HepG2 (cell line): ENCODE measurements at regions not wholly inside any gene's neighbourhood (a gene's known extent, or its start where the extent isn't known, plus 50 kb on each side); places are given as distances from the start of the nearest gene placed in this dataset.

Experiments used
- ATAC-seq: fragments of 200-7000 bp; cut with Tn5 transposase; 3 replicates; pipeline ENCODE4 v1.9.1; 2020; ENCODE audit warnings: mild to moderate bottlenecking, moderate library complexity
- BruUV-seq: library from RNA; stranded (reverse); fragments of 400-500 nt; replicated peaks from 2 replicates; lab custom pipeline; 2021; lab: Mats Ljungman, UMichigan
- CTCF ChIA-PET: fragments of 300-600 bp; formaldehyde crosslinking; extraction: SDS; loops from one replicate; lab custom pipeline; 2021; ENCODE audit warnings: low total read pairs, inconsistent platforms, low intra/inter-chr PET ratio; lab: Yijun Ruan, JAX
- POLR2A ChIA-PET: fragments of 350-600 bp; sonication (Branson Sonifier 250); formaldehyde crosslinking; loops from one replicate; lab custom pipeline; 2020; ENCODE audit warnings: antibody characterized with exemption, inconsistent platforms; lab: Yijun Ruan, JAX
- DNase-seq: peaks from one replicate; pipeline ENCODE4 v3.0.0-alpha.2; 2015; ENCODE audit warnings: low spot score
- FAIRE-seq: peaks from 3 replicates; lab custom pipeline; 2011; peaks lifted over from hg19 to GRCh38; lab: Jason Lieb, UNC
- H2AFZ ChIP-seq: one replicate; pipeline ENCODE4 v1.6.1; 2011; ENCODE audit warnings: low read length, inconsistent platforms
- H3K27ac ChIP-seq: fragments of 300-600 bp; 3 replicates; pipeline ENCODE4 v1.8.0; 2011; ENCODE audit warnings: mixed run types, mild to moderate bottlenecking, mixed read lengths, low read length, inconsistent platforms; ENCODE audit not compliant: insufficient read depth; ENCODE audit errors: extremely low read length
- H3K27me3 ChIP-seq, 2 experiments: fragments of 200-600 bp in 1 of 2; 2 replicates in 1 of 2; 3 replicates in 1 of 2; pipeline versions ENCODE4 v1.6.0 to v1.8.0; 2011; ENCODE audit warnings: low read length in 2 of 2, mild to moderate bottlenecking in 2 of 2, moderate library complexity in 2 of 2, inconsistent platforms in 1 of 2; ENCODE audit not compliant: insufficient read depth in 2 of 2, control insufficient read depth in 1 of 2
- H3K36me3 ChIP-seq, 2 experiments: fragments of 200-600 bp in 1 of 2; replicated peaks in 1 of 2; 2 replicates in 1 of 2; 3 replicates in 1 of 2; pipeline versions ENCODE4 v1.5.1 to v1.8.0; 2011; ENCODE audit warnings: low read length in 2 of 2, inconsistent platforms in 1 of 2; ENCODE audit not compliant: insufficient read depth in 2 of 2, control insufficient read depth in 1 of 2
- H3K4me1 ChIP-seq: 2 replicates; pipeline ENCODE4 v1.5.1; 2012; ENCODE audit warnings: low read length, inconsistent platforms; ENCODE audit not compliant: insufficient read depth
- H3K4me2 ChIP-seq: 2 replicates; pipeline ENCODE4 v1.6.0; 2011; ENCODE audit warnings: low read depth, low read length, inconsistent platforms
- H3K4me3 ChIP-seq, 3 experiments: fragments of 200-600 bp in 1 of 3; sonication (generic), shearing (Covaris generic) in 1 of 3; replicated peaks in 1 of 3; 2 replicates each; pipeline ENCODE4 v1.5.1; 2011 to 2016; ENCODE audit warnings: low read length in 3 of 3, inconsistent platforms in 2 of 3, low read depth in 2 of 3, mild to moderate bottlenecking in 2 of 3, control low read depth in 1 of 3, mixed read lengths in 1 of 3; ENCODE audit not compliant: insufficient read depth in 1 of 3
- H3K79me2 ChIP-seq: one replicate; pipeline ENCODE4 v1.6.1; 2011; ENCODE audit warnings: low read length, inconsistent platforms; ENCODE audit not compliant: insufficient read depth
- H3K9ac ChIP-seq: 2 replicates; pipeline ENCODE4 v1.6.0; 2011; ENCODE audit warnings: mild to moderate bottlenecking, low read depth, low read length, inconsistent platforms; ENCODE audit not compliant: insufficient read depth
- H3K9me3 ChIP-seq: 2 replicates; pipeline ENCODE4 v1.5.1; 2012; ENCODE audit warnings: mild to moderate bottlenecking, low read length
- H4K20me1 ChIP-seq: 2 replicates; pipeline ENCODE4 v1.6.0; 2011; ENCODE audit warnings: inconsistent platforms, mild to moderate bottlenecking, low read length, moderate library complexity; ENCODE audit not compliant: insufficient read depth
- EED ChIP-seq: sonication (generic); formaldehyde crosslinking; IDR thresholded peaks from 2 replicates; pipeline ENCODE4 v1.5.0; 2020; ENCODE audit warnings: mild to moderate bottlenecking, missing genetic modification reagents
- GFI1 ChIP-seq: sonication (generic); formaldehyde crosslinking; IDR thresholded peaks from 2 replicates; pipeline ENCODE4 v1.5.0; 2020; ENCODE audit warnings: missing genetic modification reagents, mild to moderate bottlenecking, borderline replicate concordance
- GLI4 ChIP-seq: sonication (generic); formaldehyde crosslinking; IDR thresholded peaks from 2 replicates; pipeline ENCODE4 v1.5.1; 2020; ENCODE audit warnings: missing genetic modification reagents, mild to moderate bottlenecking, moderate library complexity, borderline replicate concordance
- KDM5A ChIP-seq: fragments of 200-600 bp; sonication (generic); IDR thresholded peaks from 2 replicates; pipeline ENCODE4 v1.7.0; 2018; ENCODE audit warnings: antibody characterized with exemption, mild to moderate bottlenecking, low read length, borderline replicate concordance
- MTF2 ChIP-seq: sonication (generic); formaldehyde crosslinking; IDR thresholded peaks from 2 replicates; pipeline ENCODE4 v1.5.0; 2020; ENCODE audit warnings: missing genetic modification reagents, borderline replicate concordance
- NFKB2 ChIP-seq: sonication (generic); formaldehyde crosslinking; IDR thresholded peaks from 2 replicates; pipeline ENCODE4 v1.4.0; 2020; ENCODE audit warnings: missing genetic modification reagents, borderline replicate concordance
- PAWR ChIP-seq: sonication (generic); formaldehyde crosslinking; IDR thresholded peaks from 2 replicates; pipeline ENCODE4 v1.4.0; 2020; ENCODE audit warnings: missing genetic modification reagents, mild to moderate bottlenecking, borderline replicate concordance
- PCBP1 ChIP-seq: fragments of 200-400 bp; formaldehyde crosslinking; IDR thresholded peaks from 2 replicates; pipeline ENCODE4 v1.6.1; 2017; ENCODE audit warnings: mild to moderate bottlenecking, low read depth, low read length, borderline replicate concordance
- SALL2 ChIP-seq: sonication (generic); formaldehyde crosslinking; IDR thresholded peaks from 2 replicates; pipeline ENCODE4 v1.8.1; 2023; ENCODE audit warnings: mild to moderate bottlenecking, missing genetic modification reagents, inconsistent platforms
- SMARCC2 ChIP-seq: fragments of 450-650 bp; IDR thresholded peaks from 2 replicates; pipeline ENCODE4 v1.6.1; 2017; ENCODE audit warnings: antibody characterized with exemption, mild to moderate bottlenecking
- TBL1XR1 ChIP-seq: fragments of 150-350 bp; IDR thresholded peaks from 2 replicates; pipeline ENCODE4 v1.6.1; 2014; ENCODE audit warnings: borderline replicate concordance, low read length; ENCODE audit not compliant: partially characterized antibody
- ZBTB3 ChIP-seq: sonication (generic); formaldehyde crosslinking; IDR thresholded peaks from 2 replicates; pipeline ENCODE4 v1.4.0; 2020; ENCODE audit warnings: low read depth, mild to moderate bottlenecking, moderate library complexity, missing genetic modification reagents, borderline replicate concordance
- ZNF484 ChIP-seq: sonication (generic); formaldehyde crosslinking; IDR thresholded peaks from 2 replicates; pipeline ENCODE4 v1.5.1; 2020; ENCODE audit warnings: mild to moderate bottlenecking, low read depth, missing genetic modification reagents, borderline replicate concordance
- ZNF605 ChIP-seq: sonication (generic); formaldehyde crosslinking; IDR thresholded peaks from 2 replicates; pipeline ENCODE4 v1.8.0; 2022; ENCODE audit warnings: mild to moderate bottlenecking, missing genetic modification reagents
- ZNF839 ChIP-seq: sonication (generic); formaldehyde crosslinking; IDR thresholded peaks from 2 replicates; pipeline ENCODE4 v1.4.0; 2020; ENCODE audit warnings: missing genetic modification reagents, mild to moderate bottlenecking, borderline replicate concordance
- WGBS: methylation state at CpG from one replicate; pipeline ENCODE4 v1.1.6; 2017; ENCODE audit warnings: low lambda C conversion rate; 5-methylcytosine and 5-hydroxymethylcytosine counted together
- in situ Hi-C: cut with HindIII; loops from 2 replicates; pipeline ENCODE4 v1.10.0; 2017; ENCODE audit warnings: low pct_unique_long_range_greater_than_20kb; ENCODE audit not compliant: extremely low pct_ligation_motif_present
- intact Hi-C: fragments of 100-400 bp; cut with micrococcal nuclease; formaldehyde crosslinking; loops from one replicate; pipeline ENCODE4 v1.10.0; 2022; ENCODE audit not compliant: unreplicated experiment
- TF ChIP-seq, protein P1 (sequence below): sonication (generic); formaldehyde crosslinking; IDR thresholded peaks from 2 replicates; pipeline ENCODE4 v1.4.0; 2020; ENCODE audit warnings: mild to moderate bottlenecking, low read depth, missing genetic modification reagents

DNA sequence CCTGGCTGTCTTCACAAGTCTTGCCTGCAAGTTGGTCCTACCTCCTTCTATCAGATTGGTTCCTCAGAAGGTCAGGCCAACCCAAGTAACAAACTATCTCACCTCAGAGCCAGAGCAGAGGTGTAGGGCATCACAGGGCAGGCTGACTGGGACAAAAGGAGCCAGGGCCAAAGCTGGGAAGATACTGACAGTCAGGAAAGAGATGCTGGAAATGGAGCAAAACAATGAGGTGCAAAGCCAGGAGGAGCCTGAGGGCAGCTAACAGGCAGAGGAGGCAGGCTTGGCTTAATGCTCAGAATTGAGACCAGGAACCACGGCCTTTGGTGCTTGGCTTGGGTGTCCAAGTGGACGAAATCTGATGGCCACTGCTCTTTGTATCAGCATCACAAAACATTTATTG, 68.4 kb upstream of the PNMA1 start:
- in situ Hi-C loops = no loop called here
- Histone ChIP-seq H3K9ac (peak overlapping the region; percentile 96), H3K9me3 (no peaks in the 10 kb centered on the region), H3K4me3 (peak overlapping the region in 2 of 3 experiments; percentile 76 to 79; a peak in 4 of 6 replicates), H3K27me3 (no peaks in the 10 kb centered on the region; a peak in 1 of 5 replicates), H3K27ac (peak overlapping the region; percentile 86), H3K4me2 (peak overlapping the region; percentile 94), H2AFZ (no peak overlapping the region), H3K79me2 (peaks cover 84% of the 10 kb centered on the region), H4K20me1 (0 out of 2 replicates have a peak, but pooled peaks cover under 1% of the 10 kb centered on the region), H3K36me3 (peaks cover 0 to 5% of the 10 kb centered on the region in 2 experiments; a peak in 2 of 5 replicates), H3K4me1 (peaks cover 51% of the 10 kb centered on the region)
- intact Hi-C loops = loop anchor here (1.0 kb wide), 1 partner anchor 10 kb away; no protein-coding TSS in a partner anchor
- ChIA-PET POLR2A (no interaction called here), CTCF (no interaction called here)
- BruUV-seq = no TSS peak
- ATAC-seq (no peak), DNase-seq (no peak), FAIRE-seq (no peak)
- no peak for TF ChIP-seq SMARCC2
- TF ChIP-seq NFKB2 (CRISPR knock-in tag) = 0 out of 2 replicates have a peak, but pooled peaks have one; percentile 10
- TF ChIP-seq PCBP1 = no peak
- no peak for TF ChIP-seq TBL1XR1
- TF ChIP-seq MTF2 (CRISPR knock-in tag) = no peak
- no peak for TF ChIP-seq ZNF839 (CRISPR knock-in tag)
- TF ChIP-seq GFI1 (CRISPR knock-in tag) = no peak
- 0 out of 2 replicates have a peak, but pooled peaks have one; percentile 32 for TF ChIP-seq GLI4 (CRISPR knock-in tag)
- TF ChIP-seq ZNF484 (CRISPR knock-in tag) = no peak
- TF ChIP-seq KDM5A = no peak
- no peak for TF ChIP-seq ZBTB3 (CRISPR knock-in tag)
- TF ChIP-seq PAWR = no peak
- TF ChIP-seq SALL2 (CRISPR knock-in tag) = 0 out of 2 replicates have a peak, but pooled peaks have one; percentile 16
- no peak for TF ChIP-seq ZNF605 (CRISPR knock-in tag)
- TF ChIP-seq, protein P1, sequence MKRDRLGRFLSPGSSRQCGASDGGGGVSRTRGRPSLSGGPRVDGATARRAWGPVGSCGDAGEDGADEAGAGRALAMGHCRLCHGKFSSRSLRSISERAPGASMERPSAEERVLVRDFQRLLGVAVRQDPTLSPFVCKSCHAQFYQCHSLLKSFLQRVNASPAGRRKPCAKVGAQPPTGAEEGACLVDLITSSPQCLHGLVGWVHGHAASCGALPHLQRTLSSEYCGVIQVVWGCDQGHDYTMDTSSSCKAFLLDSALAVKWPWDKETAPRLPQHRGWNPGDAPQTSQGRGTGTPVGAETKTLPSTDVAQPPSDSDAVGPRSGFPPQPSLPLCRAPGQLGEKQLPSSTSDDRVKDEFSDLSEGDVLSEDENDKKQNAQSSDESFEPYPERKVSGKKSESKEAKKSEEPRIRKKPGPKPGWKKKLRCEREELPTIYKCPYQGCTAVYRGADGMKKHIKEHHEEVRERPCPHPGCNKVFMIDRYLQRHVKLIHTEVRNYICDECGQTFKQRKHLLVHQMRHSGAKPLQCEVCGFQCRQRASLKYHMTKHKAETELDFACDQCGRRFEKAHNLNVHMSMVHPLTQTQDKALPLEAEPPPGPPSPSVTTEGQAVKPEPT (CRISPR knock-in tag) = no peak
- no peak for TF ChIP-seq EED (CRISPR knock-in tag)
- WGBS = 81% methylated on average over 2 of the region's 2 CpGs
